ENCODE measurements at regions not wholly inside any gene's neighbourhood (a gene's known extent, or its start where the extent isn't known, plus 50 kb on each side); places are given as distances from the start of the nearest gene placed in this dataset.

DNA sequence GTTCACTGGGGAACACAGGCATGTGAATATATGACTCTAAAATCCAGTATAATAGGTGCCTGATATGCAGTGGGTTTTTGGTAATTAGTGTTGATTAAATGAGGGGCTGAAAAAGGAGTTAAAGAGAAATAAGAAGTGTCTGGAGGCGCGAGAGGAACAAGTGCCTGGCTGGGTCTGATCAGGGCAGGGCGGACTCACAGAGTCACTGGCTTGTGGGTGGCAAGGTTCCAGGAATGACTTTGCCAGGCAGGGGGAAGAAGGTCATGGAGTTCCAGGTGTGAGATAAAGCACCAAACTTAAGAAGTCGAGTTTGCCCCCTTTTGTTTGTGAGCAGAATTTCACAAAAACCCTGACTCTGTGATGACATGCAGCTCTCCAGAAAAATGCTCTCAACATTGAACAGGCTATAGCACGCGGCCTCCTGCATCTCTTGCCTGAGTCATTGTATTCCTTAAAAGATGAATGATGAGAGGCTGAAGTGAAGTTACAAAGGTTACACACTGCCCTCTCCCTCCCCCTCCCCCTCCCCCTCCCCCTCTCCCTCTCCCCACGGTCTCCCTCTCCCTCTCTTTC, 63.0 kb upstream of the LMCD1 start:
- TF ChIP-seq POLR2AphosphoS5 (IDR thresholded peaks at IDR 0.05) (no peak), POLR2A (IDR thresholded peaks at IDR 0.05) (no peak)
